ENCODE measurements at regions not wholly inside any gene's neighbourhood (a gene's known extent, or its start where the extent isn't known, plus 50 kb on each side); places are given as distances from the start of the nearest gene placed in this dataset.

DNA sequence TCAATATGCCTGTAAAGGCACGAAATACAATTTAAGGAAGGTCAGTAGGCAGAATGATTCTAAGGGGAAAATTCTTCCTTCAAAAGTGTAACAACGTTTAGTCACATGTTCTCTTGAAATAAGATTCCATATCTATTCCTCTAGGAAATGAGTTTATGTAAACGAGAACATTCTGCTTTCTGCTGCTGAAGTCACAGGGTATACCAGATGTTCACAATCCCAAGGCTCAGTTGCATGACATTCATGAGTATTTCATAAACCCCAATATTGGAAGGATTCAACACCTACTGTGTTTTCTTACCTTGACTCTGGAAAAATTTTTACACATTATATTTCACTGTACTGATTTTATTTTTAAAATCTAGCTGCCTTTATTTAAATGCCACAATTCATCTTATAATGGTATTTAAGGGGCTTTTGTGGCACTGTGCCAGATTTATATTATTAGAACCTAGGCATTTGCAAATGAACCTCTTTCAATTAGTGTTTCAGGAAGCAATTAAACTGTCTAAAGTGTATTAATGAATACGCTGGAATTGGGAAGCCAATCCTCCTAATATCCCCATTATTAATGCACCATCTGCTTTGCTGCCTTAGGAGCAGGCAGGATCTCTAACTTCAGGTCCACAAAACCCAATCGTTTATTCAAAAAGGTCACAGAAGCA lies 542.6 kb upstream of the KLHL29 start:
- Histone ChIP-seq H3K4me1 (ENCODE audit: control insufficient read depth, low read length) (no peaks in the 10 kb centered on the region), H3K36me3 (ENCODE audit: control insufficient read depth, low read length) (no peaks in the 10 kb centered on the region), H4K20me1 (ENCODE audit: control insufficient read depth, insufficient read depth, low read depth, low read length) (no peaks in the 10 kb centered on the region), H3K27me3 (ENCODE audit: control insufficient read depth, low read length) (no peaks in the 10 kb centered on the region), H3K79me2 (ENCODE audit: control insufficient read depth, low read length) (no peaks in the 10 kb centered on the region), H3K27ac (ENCODE audit: low read depth, low read length) (no peak overlapping the region), H3F3A (ENCODE audit: control insufficient read depth, insufficient read depth) (no peaks in the 10 kb centered on the region), H3K9me2 (replicated peaks; ENCODE audit: control insufficient read depth, low read length) (no peaks in the 10 kb centered on the region), H3K9me3 (ENCODE audit: control insufficient read depth, insufficient read depth, low read length) (no peaks in the 10 kb centered on the region), H3K4me3 (ENCODE audit: low read length) (no peak overlapping the region), H3K4me2 (ENCODE audit: low read length) (no peak overlapping the region)
- no peak for TF ChIP-seq EZH2phosphoT487 (IDR thresholded peaks at IDR 0.05; ENCODE audit: borderline replicate concordance, low read length)
- TF ChIP-seq, protein P1, sequence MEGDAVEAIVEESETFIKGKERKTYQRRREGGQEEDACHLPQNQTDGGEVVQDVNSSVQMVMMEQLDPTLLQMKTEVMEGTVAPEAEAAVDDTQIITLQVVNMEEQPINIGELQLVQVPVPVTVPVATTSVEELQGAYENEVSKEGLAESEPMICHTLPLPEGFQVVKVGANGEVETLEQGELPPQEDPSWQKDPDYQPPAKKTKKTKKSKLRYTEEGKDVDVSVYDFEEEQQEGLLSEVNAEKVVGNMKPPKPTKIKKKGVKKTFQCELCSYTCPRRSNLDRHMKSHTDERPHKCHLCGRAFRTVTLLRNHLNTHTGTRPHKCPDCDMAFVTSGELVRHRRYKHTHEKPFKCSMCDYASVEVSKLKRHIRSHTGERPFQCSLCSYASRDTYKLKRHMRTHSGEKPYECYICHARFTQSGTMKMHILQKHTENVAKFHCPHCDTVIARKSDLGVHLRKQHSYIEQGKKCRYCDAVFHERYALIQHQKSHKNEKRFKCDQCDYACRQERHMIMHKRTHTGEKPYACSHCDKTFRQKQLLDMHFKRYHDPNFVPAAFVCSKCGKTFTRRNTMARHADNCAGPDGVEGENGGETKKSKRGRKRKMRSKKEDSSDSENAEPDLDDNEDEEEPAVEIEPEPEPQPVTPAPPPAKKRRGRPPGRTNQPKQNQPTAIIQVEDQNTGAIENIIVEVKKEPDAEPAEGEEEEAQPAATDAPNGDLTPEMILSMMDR (IDR thresholded peaks at IDR 0.05; ENCODE audit: low read depth, low read length, poor library complexity, severe bottlenecking): no peak

- no peak overlapping the region for H3K4me3 ChIP-seq (ENCODE audit: low read length)
- H3K9me3 ChIP-seq (ENCODE audit: control insufficient read depth, insufficient read depth, low read length): no peaks in the 10 kb centered on the region
- no peaks in the 10 kb centered on the region for H3K27me3 ChIP-seq (ENCODE audit: control insufficient read depth, low read length)
- H3F3A ChIP-seq (ENCODE audit: control insufficient read depth, insufficient read depth): no peaks in the 10 kb centered on the region
- no peak for TF ChIP-seq EZH2phosphoT487 (IDR thresholded peaks at IDR 0.05; ENCODE audit: borderline replicate concordance, low read length)
- TF ChIP-seq, protein P1 (IDR thresholded peaks at IDR 0.05; ENCODE audit: low read depth, low read length, poor library complexity, severe bottlenecking): no peak
- H4K20me1 ChIP-seq (ENCODE audit: control insufficient read depth, insufficient read depth, low read depth, low read length): no peaks in the 10 kb centered on the region
- no peak overlapping the region for H3K27ac ChIP-seq (ENCODE audit: low read depth, low read length)
- no peaks in the 10 kb centered on the region for H3K36me3 ChIP-seq (ENCODE audit: control insufficient read depth, low read length)
- H3K9me2 ChIP-seq (replicated peaks; ENCODE audit: control insufficient read depth, low read length): no peaks in the 10 kb centered on the region
- no peaks in the 10 kb centered on the region for H3K79me2 ChIP-seq (ENCODE audit: control insufficient read depth, low read length)
- no peak overlapping the region for H3K4me2 ChIP-seq (ENCODE audit: low read length)
- H3K4me1 ChIP-seq (ENCODE audit: control insufficient read depth, low read length): no peaks in the 10 kb centered on the region
These were observed 541.0 kb upstream of the KLHL29 start for GRCh38 chr2:22843919-22844537.

DNA sequence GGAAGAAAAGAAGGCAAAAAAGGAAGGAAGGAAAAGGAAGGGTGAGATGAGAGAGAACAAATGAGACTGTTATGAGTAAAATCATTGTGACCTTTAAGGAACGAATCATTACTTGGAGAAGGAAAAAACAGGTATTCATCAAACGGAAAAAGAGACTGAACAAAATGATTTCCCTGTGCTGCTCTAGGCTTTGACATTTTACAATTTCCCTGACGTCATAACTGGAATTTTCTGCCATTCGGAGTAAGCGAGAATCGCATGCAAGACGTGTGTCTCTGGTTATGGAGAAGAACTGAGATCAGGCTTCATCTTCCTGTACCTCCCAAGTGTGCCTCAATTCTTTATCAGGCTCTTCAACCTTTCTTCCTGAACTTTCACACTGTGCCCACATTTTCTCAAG lies 534.7 kb upstream of the KLHL29 start:
- no peaks in the 10 kb centered on the region for H3K27me3 ChIP-seq (ENCODE audit: control insufficient read depth, low read length)
- no peaks in the 10 kb centered on the region for H3K9me2 ChIP-seq (replicated peaks; ENCODE audit: control insufficient read depth, low read length)
- TF ChIP-seq, protein P1 (IDR thresholded peaks at IDR 0.05; ENCODE audit: low read depth, low read length, poor library complexity, severe bottlenecking): no peak
- TF ChIP-seq EZH2phosphoT487 (IDR thresholded peaks at IDR 0.05; ENCODE audit: borderline replicate concordance, low read length): no peak
- H4K20me1 ChIP-seq (ENCODE audit: control insufficient read depth, insufficient read depth, low read depth, low read length): no peaks in the 10 kb centered on the region
- H3K9me3 ChIP-seq (ENCODE audit: control insufficient read depth, insufficient read depth, low read length): no peaks in the 10 kb centered on the region
- H3K4me3 ChIP-seq (ENCODE audit: low read length): no peak overlapping the region
- no peaks in the 10 kb centered on the region for H3K4me1 ChIP-seq (ENCODE audit: control insufficient read depth, low read length)
- no peak overlapping the region for H3K27ac ChIP-seq (ENCODE audit: low read depth, low read length)
- H3K4me2 ChIP-seq (ENCODE audit: low read length): no peak overlapping the region
- H3K36me3 ChIP-seq (ENCODE audit: control insufficient read depth, low read length): no peaks in the 10 kb centered on the region
- no peaks in the 10 kb centered on the region for H3K79me2 ChIP-seq (ENCODE audit: control insufficient read depth, low read length)
- no peaks in the 10 kb centered on the region for H3F3A ChIP-seq (ENCODE audit: control insufficient read depth, insufficient read depth)
